Transverse colon (tissue), 4 donors: ENCODE measurements at regions not wholly inside any gene's neighbourhood (a gene's known extent, or its start where the extent isn't known, plus 50 kb on each side); places are given as distances from the start of the nearest gene placed in this dataset.

Source experiments
- DNase-seq: peaks from one replicate; pipeline ENCODE4 v3.0.0-alpha.2; 2019
- H3K27ac ChIP-seq, 4 donors: fragments of 200-600 bp; sonication (generic); 2 replicates each; pipeline ENCODE4 v1.5.1; 2016 to 2018; ENCODE audit warnings: inconsistent platforms in 4 of 4
- H3K27me3 ChIP-seq: fragments of 200-600 bp; sonication (generic); 2 replicates; pipeline ENCODE4 v1.5.1; 2017; ENCODE audit warnings: inconsistent platforms
- H3K36me3 ChIP-seq, 4 donors: fragments of 200-600 bp; sonication (generic); 2 replicates each; pipeline ENCODE4 v1.5.1; 2017 to 2019; ENCODE audit warnings: inconsistent platforms in 4 of 4
- H3K4me1 ChIP-seq, 4 donors: fragments of 200-600 bp; sonication (generic); 2 replicates each; pipeline ENCODE4 v1.5.1; 2017 to 2020; ENCODE audit warnings: inconsistent platforms in 4 of 4
- H3K4me3 ChIP-seq, 4 donors: fragments of 200-600 bp; sonication (generic); 1 replicate in 1 of 4; 2 replicates in 3 of 4; pipeline versions ENCODE4 v1.5.1 to v1.6.1; 2017 to 2019; ENCODE audit warnings: inconsistent platforms in 4 of 4
- H3K9me3 ChIP-seq, 2 donors: fragments of 200-600 bp; sonication (generic); 2 replicates each; pipeline ENCODE4 v1.5.1; 2017 to 2019; ENCODE audit warnings: inconsistent platforms in 2 of 2
- CTCF ChIP-seq, 5 experiments: fragments of 200-600 bp in 3 of 5; fragments of 450-650 bp in 2 of 5; sonication (generic) in 3 of 5; IDR thresholded peaks; 1 replicate in 2 of 5; 2 replicates in 3 of 5; pipeline ENCODE4 v1.5.1; 2016 to 2017; ENCODE audit warnings: antibody characterized with exemption in 5 of 5, inconsistent platforms in 3 of 5, mild to moderate bottlenecking in 2 of 5, moderate library complexity in 1 of 5
- EP300 ChIP-seq: sonication (generic); formaldehyde crosslinking; IDR thresholded peaks from one replicate; pipeline ENCODE4 v1.6.1; 2017; ENCODE audit warnings: antibody characterized with exemption, low read depth
- POLR2A ChIP-seq: fragments of 450-650 bp; IDR thresholded peaks from one replicate; pipeline ENCODE4 v1.6.1; 2016; ENCODE audit warnings: antibody characterized with exemption, mild to moderate bottlenecking, moderate library complexity
- POLR2AphosphoS5 ChIP-seq, 3 donors: sonication (generic); formaldehyde crosslinking; IDR thresholded peaks; one replicate each; pipeline ENCODE4 v1.6.1; 2016; ENCODE audit warnings: antibody characterized with exemption in 3 of 3
- WGBS, 2 donors: methylation state at CpG; one replicate each; pipeline ENCODE4 v1.1.5; 2018; ENCODE audit warnings: low coverage in 1 of 2; 5-methylcytosine and 5-hydroxymethylcytosine counted together
- in situ Hi-C, 4 donors: fragments of 200-750 bp; cut with MboI; loops; one replicate each; pipeline versions ENCODE4 v1.15.0 to v1.15.1; 2017; ENCODE audit warnings: low sequenced_read_pairs in 3 of 4, low pct_ligation_motif_present in 1 of 4, low pct_unique_long_range_greater_than_20kb in 1 of 4
- intact Hi-C: fragments of 100-400 bp; cut with DNase I; formaldehyde crosslinking; loops from one replicate; pipeline ENCODE4 v1.15.1; 2023; ENCODE audit warnings: low total_unique reads

- Histone ChIP-seq H3K27me3 (no peaks in the 10 kb centered on the region), H3K4me1 (no peaks in the 10 kb centered on the region), H3K27ac (no peak overlapping the region), H3K36me3 (no peaks in the 10 kb centered on the region), H3K9me3 (no peaks in the 10 kb centered on the region), H3K4me3 (no peak overlapping the region)
- in situ Hi-C loops, result no loop called here
- intact Hi-C loops, result no loop called here
- WGBS, 2 donors, result 66 to 81% methylated on average over 2 to 7 of the region's 7 CpGs
- TF ChIP-seq EP300 (no peak), CTCF (IDR thresholded peaks at IDR 0.05) (no peak), POLR2A (no peak)
- no peak for DNase-seq
Observed at GRCh38 chr19:27679905-27680304, 1533.0 kb downstream of the UQCRFS1 start.

DNA sequence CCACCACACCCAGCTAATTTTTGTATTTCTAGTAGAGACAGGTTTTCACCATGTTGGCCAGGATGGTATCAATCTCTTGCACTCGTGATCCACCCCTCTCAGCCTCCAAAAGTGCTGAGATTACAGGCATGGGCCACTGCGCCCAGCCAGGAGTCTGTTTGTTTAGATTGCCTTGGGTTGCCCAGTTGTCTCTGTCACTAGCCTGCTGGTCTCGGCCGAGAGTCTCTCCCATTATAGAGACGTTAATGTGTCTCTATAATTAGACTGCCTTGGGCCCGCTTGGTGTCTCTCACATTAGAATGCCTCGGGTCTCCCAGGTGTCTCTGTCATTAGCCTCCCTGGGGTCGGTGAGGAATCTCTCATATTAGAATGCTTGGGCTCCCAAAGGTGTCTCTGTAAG is 1533.6 kb downstream of the UQCRFS1 start:
- intact Hi-C loops, result no loop called here
- no peak for TF ChIP-seq CTCF (IDR thresholded peaks at IDR 0.05)
- no peak for TF ChIP-seq EP300
- no peak for TF ChIP-seq POLR2AphosphoS5 (IDR thresholded peaks at IDR 0.05)
- no peak for TF ChIP-seq POLR2A
- 79 to 86% methylated on average over 6 to 8 of the region's 8 CpGs for WGBS, 2 donors
- Histone ChIP-seq H3K27me3 (no peaks in the 10 kb centered on the region), H3K9me3 (no peaks in the 10 kb centered on the region), H3K4me1 (no peaks in the 10 kb centered on the region), H3K27ac (no peak overlapping the region), H3K36me3 (no peaks in the 10 kb centered on the region), H3K4me3 (no peak overlapping the region)
- DNase-seq, result no peak
- in situ Hi-C loops, result no loop called here

DNA sequence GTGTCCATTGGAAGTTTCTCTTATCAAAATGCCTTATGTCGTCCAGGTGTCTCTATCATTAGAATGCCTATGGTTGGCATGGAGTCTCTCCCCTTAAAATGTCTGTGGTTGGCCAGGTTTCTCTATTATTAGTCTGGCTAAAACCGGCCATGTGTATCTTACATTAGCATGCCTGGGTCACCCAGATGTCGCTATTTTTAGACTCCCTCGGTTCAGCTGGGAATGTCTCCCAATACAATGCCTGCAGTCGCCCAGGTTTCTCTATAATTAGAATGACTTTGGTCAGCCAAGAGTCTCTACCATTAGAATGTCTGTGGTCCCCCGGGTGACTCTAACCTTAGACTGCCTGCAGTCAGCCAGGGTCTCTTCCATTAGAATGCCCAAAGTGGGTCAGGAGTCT is 1536.1 kb downstream of the UQCRFS1 start:
- H3K36me3 ChIP-seq, result no peaks in the 10 kb centered on the region
- no peaks in the 10 kb centered on the region for H3K27me3 ChIP-seq
- H3K27ac ChIP-seq, result no peak overlapping the region
- 52 to 80% methylated on average over 1 to 5 of the region's 6 CpGs for WGBS, 2 donors
- H3K9me3 ChIP-seq, result no peaks in the 10 kb centered on the region
- H3K4me3 ChIP-seq, result no peak overlapping the region
- in situ Hi-C loops (no loop called here), intact Hi-C loops (no loop called here)
- DNase-seq, result no peak
- no peaks in the 10 kb centered on the region for H3K4me1 ChIP-seq
- TF ChIP-seq CTCF (IDR thresholded peaks at IDR 0.05) (no peak), POLR2AphosphoS5 (IDR thresholded peaks at IDR 0.05) (no peak), EP300 (no peak), POLR2A (no peak)

- 85% methylated on average over 3 of the region's 3 CpGs; no CpG with 5 or more reads in 1 of the 2 donors for WGBS, 2 donors
- intact Hi-C loops (no loop called here), in situ Hi-C loops (no loop called here)
- H3K4me1 ChIP-seq, result no peaks in the 10 kb centered on the region
- DNase-seq, result no peak
- no peaks in the 10 kb centered on the region for H3K9me3 ChIP-seq
- no peaks in the 10 kb centered on the region for H3K36me3 ChIP-seq
- H3K27ac ChIP-seq, result no peak overlapping the region
- TF ChIP-seq CTCF (IDR thresholded peaks at IDR 0.05) (no peak), POLR2AphosphoS5 (IDR thresholded peaks at IDR 0.05) (no peak), EP300 (no peak), POLR2A (no peak)
- H3K27me3 ChIP-seq, result no peaks in the 10 kb centered on the region
- no peak overlapping the region for H3K4me3 ChIP-seq
Observed at GRCh38 chr19:27676334-27676733, 1536.6 kb downstream of the UQCRFS1 start.
